Activated T-cell treated with anti-CD3 and anti-CD28 coated beads for 48 hours (primary cell): ENCODE measurements at regions not wholly inside any gene's neighbourhood (a gene's known extent, or its start where the extent isn't known, plus 50 kb on each side); places are given as distances from the start of the nearest gene placed in this dataset.

Experiments
- DNase-seq: peaks from one replicate; pipeline ENCODE4 v3.0.0-alpha.2; 2020; ENCODE audit warnings: low read depth

DNA sequence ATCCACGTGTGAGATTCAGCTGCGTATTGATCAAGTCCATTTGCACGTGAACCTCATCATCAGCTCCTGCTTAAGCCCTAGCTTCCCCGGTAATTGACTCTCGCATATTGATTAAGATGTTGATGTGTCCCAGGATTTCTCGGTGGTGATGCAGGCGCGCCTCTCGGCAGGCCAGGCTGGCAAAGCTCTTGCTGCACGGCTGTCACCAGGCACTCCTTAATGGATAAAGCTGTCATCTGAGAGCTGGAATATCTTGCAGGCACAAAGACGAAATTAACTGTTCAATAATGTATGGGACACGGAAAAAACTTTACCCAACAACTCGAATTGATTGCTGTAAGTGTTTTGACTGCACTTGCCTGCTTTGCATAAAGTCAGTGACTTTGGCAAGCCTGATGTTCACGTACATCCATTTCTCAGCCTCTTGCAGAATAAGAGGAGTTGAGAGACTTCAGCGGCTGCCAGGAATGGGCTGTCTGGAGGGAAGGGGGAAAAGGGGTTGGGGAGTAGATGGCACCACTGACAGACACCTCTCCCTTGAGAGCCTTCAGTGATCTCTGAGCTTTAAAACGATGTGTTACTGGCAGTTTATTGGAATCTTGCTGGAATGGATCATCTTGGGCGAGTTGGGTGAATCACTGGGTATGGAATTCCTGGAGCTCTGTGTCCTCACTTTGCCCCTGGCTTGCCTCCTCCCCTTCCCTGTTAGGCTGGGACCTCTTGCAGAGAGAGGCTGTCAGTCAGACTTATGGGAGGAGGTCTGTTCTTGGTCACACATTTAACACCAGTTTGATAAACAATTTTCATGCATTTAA is 650.3 kb downstream of the CCDC171 start:
- DNase-seq: no peak

DNA sequence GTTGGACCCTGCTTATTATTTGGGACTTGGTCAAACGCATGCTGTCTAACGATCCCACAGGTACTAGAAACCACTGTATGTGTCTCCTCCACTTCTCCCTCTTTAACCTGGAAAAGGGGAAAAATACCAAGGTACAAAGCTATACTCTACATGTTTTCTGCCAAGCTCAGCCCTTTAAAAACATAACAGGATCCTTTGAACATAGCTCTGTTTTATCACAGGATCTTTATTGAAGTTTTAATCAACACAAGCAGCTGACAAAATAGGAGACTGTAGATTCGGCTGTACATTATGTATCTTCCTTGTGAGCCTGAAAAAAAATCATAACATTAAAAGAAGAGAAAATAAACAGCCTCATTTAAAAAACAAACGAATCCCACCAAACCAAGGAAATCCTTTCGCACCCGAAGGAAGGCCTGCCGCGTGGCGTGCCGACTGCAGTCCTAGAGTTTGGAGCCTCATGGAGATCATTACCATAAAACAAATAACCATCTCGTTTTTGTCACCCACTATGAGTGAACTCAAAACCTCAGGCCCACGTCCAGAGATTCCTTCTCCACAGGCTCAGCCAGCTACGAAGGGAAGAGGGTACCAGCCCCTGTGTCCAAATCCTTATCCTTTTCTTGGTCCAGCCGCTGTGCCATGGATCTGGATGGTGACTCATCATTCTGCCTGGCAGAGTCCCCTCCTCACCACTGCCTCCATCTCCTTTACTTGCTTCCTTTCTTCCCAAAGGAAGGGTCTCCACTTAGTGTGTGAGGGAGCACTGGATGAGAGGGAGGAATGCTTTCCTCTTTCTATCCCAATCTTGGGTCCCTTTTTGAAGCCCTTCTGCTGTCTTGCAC is 651.1 kb downstream of the CCDC171 start:
- no peak for DNase-seq

DNA sequence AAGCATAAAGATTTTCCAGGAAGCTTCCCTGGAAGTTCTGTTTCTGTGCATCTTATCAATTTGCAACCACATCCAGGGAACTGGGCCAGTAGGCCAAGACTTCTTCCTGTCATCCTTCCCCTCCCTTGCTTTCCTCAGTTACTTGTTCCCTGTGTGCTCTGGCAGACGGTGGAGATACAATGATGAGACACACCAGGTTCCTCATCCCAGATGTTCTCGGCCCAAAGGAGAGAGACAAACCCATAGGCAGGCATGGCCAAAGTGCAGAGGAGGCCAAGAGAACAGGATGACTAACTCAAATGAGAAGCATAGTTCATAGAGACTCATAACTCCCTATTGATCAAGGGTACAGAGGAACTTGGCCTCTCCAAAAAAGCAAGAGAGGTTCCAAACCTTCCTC is 652.6 kb downstream of the CCDC171 start:
- DNase-seq: no peak

DNA sequence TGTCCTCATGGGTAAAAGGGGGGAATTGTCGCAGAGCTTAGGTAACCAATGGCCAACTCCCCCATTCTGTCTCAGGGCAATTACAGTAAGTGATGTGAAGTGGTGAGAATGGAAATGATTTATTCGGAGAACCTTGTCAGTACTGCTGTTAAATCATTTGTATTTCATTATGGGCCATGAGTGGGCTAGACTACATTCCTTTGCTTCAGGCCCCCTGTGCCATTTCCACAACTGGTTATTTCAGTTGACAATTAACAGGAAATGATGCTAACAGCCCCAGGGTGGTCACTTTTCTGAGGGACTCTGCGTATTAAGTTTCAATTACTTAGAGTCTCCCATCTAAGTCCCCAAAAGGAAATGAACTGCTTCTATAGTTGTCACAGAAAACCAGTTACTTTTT is 653.7 kb downstream of the CCDC171 start:
- DNase-seq: no peak

DNA sequence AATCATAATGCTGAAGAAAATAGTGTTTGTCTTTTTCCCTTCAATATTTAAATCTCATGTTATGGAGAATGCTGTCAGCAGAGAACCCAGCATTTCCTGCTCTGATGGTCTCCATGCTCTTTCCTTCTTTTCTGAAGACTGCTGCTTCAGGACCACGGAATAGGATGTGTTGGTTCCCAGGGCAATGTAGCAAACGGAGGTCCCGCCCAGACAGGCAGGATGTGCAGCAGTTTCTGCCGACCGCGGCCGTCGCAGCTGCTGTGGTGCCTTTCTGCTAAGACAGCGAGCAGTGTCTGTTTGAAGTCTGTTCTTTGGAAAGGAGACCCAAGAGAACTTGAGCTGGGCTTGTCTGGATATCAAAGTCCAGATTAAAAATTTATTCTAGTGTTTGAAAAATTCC is 654.3 kb downstream of the CCDC171 start:
- peak; percentile 6 for DNase-seq

DNA sequence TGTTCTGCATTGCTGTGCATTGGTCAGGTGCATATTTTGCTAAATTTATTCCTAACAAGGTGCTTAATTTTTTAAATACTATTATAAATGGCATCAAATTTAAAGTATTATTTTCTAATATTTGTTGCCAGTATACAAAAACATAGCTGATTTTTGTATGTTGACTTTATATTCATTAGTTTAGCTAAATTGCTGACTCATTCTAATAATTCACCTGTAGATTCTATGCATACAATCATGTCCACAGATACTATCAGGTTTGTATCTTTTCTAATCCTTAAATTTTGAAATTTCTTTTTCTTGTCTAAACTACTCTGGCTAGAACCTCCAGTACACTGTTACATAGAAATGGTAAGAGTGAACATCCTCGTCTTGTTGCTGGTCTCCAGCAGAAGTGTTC is 657.6 kb downstream of the CCDC171 start:
- no peak for DNase-seq

DNA sequence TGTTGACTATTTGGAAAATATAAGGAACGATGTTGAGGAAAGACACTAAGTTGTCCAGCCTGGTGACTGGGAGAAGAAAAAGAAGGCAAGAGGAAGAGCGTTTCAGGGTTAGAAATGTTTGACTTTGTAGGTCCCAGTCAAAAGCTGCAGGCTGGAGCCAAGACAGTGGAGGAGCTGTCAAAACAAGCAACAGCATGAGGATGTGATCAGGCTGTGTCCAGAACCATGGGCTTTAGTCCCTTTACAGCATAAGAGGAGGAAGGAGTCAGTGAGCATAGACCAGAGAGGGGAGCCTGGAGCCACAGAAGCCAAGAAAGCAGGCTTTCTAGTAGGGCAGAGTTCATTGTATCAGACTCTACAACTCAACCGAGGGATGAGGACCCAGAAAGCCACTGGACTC is 658.5 kb downstream of the BNC2 start:
- no peak for DNase-seq

DNA sequence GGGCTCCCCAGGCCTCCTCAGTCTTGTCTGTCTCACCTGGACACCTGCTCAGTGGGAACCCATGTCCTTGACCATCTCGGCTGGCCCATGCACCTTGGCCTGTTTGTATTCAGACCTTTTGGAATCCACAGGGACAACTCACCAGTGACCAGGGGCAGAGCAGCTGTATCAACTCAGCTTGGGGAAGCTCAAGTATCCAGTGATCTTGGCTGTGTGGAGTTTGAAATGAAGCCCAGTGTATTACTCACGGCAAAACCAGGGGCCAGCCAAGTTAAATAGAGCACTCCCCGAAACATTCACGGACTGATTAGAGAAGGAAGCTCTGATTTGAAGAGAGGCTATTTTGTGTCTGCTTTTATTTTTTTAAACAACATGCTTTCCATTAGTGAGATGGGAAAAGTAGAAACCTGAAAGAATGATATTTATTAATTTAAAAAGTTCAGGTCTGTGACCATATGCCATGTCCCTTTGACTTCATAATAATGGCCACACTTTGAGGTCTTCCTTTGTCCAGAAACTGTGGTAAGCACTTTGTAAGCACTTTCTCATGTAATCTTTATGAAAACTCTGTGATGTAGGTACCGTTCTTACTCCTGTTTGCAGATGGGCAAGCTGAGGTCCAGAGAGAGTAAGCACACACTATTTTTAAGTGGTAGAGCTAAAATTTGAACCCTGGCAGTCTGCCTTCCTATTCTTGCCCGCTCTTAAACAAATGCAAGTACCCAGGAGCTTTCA is 656.5 kb downstream of the BNC2 start:
- no peak for DNase-seq

DNA sequence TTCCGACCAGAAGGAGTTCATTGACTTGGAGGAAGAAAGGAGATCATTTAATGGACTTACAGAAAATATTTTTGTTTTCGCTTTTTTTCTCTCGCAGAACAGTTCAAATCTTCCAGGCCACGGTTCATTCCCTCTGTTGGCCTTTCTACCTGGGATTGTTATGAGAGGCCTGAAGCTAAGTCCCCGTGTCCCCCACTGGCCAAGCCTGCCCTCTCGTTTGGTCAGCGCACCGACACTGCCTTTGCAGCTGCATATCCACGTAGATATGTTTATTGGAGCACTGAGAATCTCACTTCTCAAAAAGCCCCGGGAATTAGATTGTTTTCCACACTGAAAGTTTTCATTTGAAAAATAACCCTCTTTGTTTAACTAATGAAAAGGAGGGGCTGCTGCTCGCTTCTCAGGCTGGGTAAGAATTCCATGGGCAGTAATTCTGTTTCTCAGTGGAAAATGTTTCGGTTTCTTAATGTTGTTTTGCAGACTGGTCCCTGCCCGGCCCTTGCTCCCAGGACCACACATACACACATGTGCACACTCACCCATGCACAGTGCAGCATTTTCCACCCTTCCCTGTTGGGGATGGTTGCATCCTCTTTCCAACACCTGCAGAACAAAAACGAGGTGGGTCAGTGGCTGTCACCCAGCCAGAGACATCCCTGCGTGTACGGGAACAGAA is 655.7 kb downstream of the BNC2 start:
- no peak for DNase-seq

DNA sequence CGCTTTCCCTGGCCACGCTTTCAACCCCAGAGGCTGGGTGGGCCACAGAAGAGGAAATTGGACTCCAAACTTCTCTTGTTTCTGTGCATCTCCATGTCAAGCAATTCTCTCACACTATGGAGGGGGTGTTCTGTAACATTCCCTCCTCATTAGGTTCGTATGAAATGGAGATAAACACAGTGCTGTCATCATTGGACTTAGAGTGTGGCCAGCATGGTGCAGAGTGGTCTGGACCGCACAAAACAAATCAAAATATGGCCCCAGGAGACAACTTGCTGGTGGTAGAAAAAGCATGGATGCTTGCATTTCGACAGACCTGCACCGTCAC is 655.2 kb downstream of the BNC2 start:
- DNase-seq: no peak

DNA sequence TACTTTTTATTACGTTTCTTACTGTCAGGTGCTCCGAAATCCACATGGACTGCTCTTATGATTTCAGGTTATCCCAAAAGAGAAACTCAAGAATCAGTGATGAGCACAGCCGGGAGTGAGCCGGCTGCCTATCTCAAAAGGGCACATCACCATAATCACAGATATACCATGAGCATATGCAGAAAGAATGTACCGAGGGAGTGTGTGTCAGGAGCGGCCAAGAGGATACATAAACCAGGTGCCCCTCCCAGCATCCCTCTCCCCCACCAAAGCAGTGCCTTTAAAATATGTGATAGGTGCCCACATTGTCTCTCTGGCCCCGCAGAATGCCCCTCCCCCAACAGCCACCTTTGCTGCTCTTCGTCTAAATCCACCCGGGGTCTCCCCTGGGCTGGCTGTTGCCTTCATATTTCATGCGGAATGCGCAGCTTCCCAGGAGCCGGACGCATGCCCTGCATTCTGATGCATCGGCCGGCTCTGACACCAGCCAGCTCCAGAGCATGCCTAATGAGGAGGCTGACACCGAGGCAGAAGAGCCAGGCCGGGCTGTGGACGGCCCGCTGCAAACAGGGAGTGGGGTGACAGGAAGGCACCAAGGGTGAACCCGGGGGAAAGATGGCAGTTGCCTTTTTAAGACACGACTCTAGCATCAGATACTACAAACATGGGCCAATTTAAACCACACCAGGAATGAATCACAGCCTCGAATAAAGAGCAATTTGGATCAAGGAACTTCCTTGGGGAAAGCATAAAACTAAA is 652.3 kb downstream of the BNC2 start:
- DNase-seq: no peak

DNA sequence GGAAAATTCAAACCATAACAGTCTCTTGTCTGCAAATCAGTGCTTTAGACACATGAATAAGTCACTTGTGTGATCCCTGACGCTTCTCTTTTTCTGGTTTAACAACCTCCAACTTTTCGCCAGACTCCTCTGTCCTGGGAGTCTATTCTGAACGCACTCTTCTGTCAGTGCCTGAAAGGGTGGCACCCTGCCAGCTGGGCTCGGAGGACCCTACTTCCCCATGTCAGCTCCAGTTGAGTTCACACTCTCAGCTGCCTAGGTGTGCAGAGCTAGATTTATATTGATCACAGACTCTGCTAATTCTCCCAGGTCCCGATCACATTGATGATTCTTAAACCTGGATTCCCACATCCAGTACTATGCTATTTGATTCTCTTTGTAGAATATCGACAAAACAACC is 649.1 kb downstream of the BNC2 start:
- no peak for DNase-seq

DNA sequence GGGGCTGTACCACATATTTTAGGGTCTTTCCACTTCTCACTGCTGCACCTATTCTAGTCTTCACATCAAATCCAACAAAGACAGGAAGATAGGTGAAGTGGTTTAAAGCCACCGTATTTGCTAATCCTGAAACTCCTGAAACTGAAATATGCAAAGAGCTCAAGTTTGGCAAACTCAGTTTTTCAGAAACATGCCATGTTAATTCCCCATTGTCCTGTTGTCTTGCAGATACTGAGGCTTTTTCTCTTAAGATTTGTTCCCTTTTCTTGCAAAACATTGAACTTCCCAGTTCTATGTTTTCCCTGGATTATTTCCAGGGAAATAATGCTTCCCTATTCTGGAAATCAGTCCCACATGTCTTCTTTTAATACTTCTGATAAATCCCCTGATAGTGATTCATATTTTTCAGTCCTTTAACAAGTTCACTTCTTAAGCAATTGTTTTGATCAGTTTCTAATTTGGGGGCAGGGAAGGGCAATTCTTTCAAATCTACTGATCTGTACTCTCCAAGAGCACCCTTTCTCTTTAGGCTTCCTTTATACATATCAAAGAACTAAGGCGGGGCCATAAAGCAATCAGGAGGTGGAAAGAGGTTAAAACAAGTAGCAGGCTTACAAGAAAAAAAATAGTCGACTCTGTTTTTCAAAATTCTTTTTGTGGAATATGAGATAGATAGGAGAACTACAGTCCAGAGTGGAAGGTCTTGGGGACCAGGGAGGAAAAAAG is 648.5 kb downstream of the BNC2 start:
- no peak for DNase-seq

DNA sequence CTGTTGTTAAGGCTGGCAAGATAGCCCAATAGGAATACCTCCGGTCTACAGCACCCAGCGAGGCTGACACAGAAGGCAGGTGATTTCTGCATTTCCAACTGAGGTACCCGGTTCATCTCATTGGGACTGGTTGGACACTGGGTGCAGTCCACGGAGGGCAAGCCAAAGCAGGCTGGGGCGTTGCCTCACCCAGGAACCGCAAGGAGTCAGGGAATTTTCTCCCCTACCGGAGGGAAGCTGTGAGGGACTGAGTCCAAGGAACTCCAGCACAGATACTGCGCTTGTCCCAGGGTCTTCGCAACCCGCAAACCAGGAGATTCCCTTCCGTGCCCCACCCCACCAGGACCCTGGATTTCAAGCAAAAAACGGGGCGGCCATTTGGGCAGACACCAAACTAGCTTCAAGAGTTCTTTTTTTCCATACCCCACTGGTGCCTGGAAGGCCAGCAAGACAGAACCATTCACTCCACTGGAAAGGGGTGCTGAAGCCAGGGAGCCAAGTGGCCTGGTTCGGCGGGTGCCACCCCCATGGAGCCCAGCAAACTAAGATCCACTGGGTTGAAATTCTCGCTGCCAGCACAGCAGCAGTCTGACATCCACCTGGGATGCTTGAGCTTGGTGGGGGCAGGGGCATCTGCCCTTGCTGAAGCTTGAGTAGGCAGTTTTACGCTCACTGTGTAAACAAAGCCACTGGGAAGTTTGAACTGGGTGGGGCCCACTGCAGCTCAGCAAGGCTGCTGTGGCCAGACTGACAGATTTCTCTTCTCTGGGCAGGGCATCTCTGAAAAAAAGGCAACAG is 647.2 kb downstream of the BNC2 start:
- DNase-seq: no peak

DNA sequence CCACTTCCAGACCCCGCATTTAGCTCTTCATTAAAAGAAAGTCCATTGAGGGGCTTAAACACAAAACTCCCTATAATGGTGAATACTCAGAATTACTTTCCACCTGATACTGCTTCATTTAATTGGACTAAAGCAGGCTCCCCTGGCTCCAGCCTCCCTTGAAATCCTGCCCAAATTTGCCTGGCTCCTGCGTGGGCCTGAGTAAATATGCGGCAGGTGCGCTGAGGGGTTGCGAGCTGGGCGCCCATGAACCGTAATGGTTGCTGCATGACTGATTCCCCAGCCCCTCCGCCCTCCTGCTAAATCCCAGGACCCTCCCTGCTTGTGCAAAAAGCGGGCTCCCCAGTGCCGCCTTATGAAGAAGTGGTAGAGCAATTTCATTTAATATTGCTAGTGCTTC is 639.7 kb downstream of the BNC2 start:
- DNase-seq: no peak

DNA sequence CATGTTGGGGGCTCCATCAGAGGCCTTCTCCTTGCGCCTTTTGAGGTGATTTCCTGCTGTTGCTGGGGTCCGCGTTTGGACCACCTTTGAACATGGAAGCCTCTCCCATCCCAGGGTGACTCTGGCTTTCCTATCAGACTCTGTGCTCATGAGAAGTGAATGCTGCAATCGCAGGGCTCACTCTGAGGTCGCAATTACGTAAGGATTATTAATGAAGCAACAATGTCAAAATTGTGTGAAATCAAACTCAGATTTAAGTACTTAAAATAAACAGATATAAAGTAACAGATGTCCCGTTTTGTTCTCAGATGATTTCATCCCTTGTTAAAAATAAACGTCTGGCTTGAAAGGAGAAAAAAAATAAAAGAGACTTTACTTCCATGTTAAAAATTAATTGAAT is 634.2 kb downstream of the BNC2 start:
- DNase-seq: no peak

DNA sequence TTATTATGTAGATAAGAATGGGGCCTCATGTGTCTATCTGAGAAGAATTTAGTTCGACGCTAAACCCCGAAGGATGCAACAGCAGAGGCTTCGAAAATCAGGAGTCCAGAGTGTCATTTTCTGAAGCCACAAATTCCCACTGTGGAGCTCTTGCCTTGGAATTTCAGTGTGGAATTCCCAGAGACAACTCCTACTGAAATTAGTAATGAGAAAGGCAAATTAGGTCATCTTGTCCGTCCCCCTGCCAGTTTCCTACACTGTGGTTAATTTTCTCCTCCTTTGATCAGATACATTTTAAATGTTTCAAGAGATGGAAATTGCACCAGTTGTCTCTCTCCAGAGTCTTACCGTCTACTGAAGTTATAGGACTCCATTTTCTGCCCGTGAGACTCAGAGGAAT is 633.6 kb downstream of the BNC2 start:
- no peak for DNase-seq

DNA sequence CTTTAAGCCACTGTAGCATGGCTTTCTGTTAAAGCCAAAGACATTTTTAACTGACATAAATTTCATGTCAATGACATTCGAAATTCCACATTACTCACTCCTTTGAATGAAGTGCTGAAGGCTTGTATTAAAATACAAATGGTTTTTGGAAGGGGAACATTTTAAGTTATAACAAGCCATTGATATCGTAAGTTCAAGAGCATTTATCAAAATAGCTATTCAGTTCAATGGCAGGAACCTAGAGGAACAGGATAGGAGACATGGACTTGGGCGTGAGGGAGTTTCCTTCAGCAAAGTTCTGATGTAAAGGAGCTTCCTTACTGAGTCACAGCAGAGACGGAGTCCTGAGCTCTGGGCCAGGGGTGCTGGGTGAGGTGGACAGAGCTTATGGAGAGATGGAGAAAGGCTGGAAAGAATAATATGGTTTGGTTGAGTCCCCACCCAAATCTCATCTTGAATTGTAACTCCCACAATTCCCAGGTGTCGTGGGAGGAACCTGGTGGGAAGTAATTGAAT is 631.8 kb downstream of the BNC2 start:
- DNase-seq: no peak

DNA sequence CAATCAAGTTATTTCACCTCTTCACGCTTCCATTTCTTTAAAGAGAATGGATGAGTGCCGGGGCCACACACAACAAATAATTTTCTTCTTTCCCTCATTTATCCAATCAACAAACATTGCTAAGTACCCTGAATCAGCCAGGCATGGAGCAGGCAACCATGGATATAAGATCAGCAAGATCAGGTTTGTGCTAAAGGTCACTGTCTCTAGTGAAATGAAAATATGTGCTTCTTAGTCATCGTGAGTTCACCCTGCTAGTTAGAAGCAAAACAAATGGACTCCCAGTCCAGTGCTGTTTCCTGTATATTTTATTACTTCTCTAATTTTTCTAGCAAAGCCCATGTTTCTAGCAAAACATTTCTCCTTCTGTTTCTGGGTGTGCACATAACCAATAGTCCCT is 629.2 kb downstream of the BNC2 start:
- DNase-seq: no peak

DNA sequence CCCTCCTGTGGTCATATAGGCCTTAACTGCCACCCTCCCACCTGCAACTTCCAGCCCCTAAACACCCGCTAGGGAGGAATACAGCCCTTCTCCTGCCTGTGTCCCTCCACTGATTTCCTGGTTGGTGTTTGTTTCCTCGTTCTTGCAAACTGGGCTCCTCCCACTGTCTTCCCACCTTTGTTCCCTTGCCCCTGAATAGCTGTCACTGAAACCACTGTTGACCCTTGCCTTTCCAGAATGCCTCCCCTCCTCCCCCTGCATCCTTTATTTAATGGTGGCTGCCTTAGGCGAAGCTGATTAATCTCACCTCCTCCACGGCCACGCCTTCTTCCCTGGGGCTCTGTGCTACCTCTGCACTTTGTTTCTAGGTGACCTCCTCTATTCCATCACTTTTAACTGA is 626.7 kb downstream of the BNC2 start:
- no peak for DNase-seq
